GM19043 (cell line): ENCODE measurements at regions not wholly inside any gene's neighbourhood (a gene's known extent, or its start where the extent isn't known, plus 50 kb on each side); places are given as distances from the start of the nearest gene placed in this dataset.
"Not testable (repeated sequence)": the region's sequence is repeated elsewhere in the genome, so short reads cannot be mapped to it uniquely, and the experiment has no call there.

Source experiments
- ATAC-seq: cut with Tn5 transposase; IDR thresholded peaks from one replicate; pipeline ENCODE4 v1.9.1; 2021; ENCODE audit warnings: low read depth; ENCODE audit not compliant: unreplicated experiment

- no peak for ATAC-seq
These were observed 822.8 kb upstream of the C9orf72 start for GRCh38 chr9:28396058-28396457.

- ATAC-seq, result no peak
These were observed 834.1 kb upstream of the C9orf72 start for GRCh38 chr9:28407351-28407750.

- no peak for ATAC-seq
These were observed 836.6 kb upstream of the C9orf72 start for GRCh38 chr9:28409919-28410318.

- ATAC-seq, result no peak
These were observed 837.1 kb upstream of the C9orf72 start for GRCh38 chr9:28410411-28410810.

- no peak for ATAC-seq
These were observed 840.2 kb upstream of the C9orf72 start for GRCh38 chr9:28413471-28413870.

GRCh38 chr9:28423255-28423654 lies 850.0 kb upstream of the C9orf72 start:
- no peak for ATAC-seq

- ATAC-seq, result no peak
These were observed 862.2 kb upstream of the C9orf72 start for GRCh38 chr9:28435456-28435855.

- no peak for ATAC-seq
These were observed 866.4 kb upstream of the C9orf72 start for GRCh38 chr9:28439688-28440087.

GRCh38 chr9:28443461-28443860 lies 870.2 kb upstream of the C9orf72 start:
- ATAC-seq, result no peak

GRCh38 chr9:28444637-28445036 lies 871.4 kb upstream of the C9orf72 start:
- no peak for ATAC-seq

GRCh38 chr9:28445211-28445610 lies 871.9 kb upstream of the C9orf72 start:
- ATAC-seq, result no peak

- no peak for ATAC-seq
These were observed 880.6 kb upstream of the C9orf72 start for GRCh38 chr9:28453918-28454317.

GRCh38 chr9:28456861-28457260 lies 883.6 kb upstream of the C9orf72 start:
- ATAC-seq, result no peak

- no peak for ATAC-seq
These were observed 891.4 kb upstream of the C9orf72 start for GRCh38 chr9:28464481-28465216.

GRCh38 chr9:28471261-28471660 lies 898.0 kb upstream of the C9orf72 start:
- no peak for ATAC-seq

GRCh38 chr9:28487561-28487960 lies 914.3 kb upstream of the C9orf72 start:
- no peak for ATAC-seq

GRCh38 chr9:28491121-28491520 lies 917.8 kb upstream of the C9orf72 start:
- ATAC-seq, result no peak

GRCh38 chr9:28498168-28498567 lies 924.9 kb upstream of the C9orf72 start:
- not testable (repeated sequence) for ATAC-seq

GRCh38 chr9:28502189-28502588 lies 928.9 kb upstream of the C9orf72 start:
- no peak for ATAC-seq

- ATAC-seq, result no peak
These were observed 929.5 kb upstream of the C9orf72 start for GRCh38 chr9:28502741-28503140.

- ATAC-seq, result no peak
These were observed 930.3 kb upstream of the C9orf72 start for GRCh38 chr9:28503573-28503972.

GRCh38 chr9:28518439-28518838 lies 945.2 kb upstream of the C9orf72 start:
- ATAC-seq, result no peak

GRCh38 chr9:28524309-28524708 lies 951.0 kb upstream of the C9orf72 start:
- ATAC-seq, result not testable (repeated sequence)
